ENCODE measurements at regions not wholly inside any gene's neighbourhood (a gene's known extent, or its start where the extent isn't known, plus 50 kb on each side); places are given as distances from the start of the nearest gene placed in this dataset.

- TF ChIP-seq, protein P1, sequence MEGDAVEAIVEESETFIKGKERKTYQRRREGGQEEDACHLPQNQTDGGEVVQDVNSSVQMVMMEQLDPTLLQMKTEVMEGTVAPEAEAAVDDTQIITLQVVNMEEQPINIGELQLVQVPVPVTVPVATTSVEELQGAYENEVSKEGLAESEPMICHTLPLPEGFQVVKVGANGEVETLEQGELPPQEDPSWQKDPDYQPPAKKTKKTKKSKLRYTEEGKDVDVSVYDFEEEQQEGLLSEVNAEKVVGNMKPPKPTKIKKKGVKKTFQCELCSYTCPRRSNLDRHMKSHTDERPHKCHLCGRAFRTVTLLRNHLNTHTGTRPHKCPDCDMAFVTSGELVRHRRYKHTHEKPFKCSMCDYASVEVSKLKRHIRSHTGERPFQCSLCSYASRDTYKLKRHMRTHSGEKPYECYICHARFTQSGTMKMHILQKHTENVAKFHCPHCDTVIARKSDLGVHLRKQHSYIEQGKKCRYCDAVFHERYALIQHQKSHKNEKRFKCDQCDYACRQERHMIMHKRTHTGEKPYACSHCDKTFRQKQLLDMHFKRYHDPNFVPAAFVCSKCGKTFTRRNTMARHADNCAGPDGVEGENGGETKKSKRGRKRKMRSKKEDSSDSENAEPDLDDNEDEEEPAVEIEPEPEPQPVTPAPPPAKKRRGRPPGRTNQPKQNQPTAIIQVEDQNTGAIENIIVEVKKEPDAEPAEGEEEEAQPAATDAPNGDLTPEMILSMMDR (IDR thresholded peaks at IDR 0.05) = no peak
- TF ChIP-seq POLR2A (IDR thresholded peaks at IDR 0.05) = no peak
These were observed 990.5 kb upstream of the CITED2 start for GRCh38 chr6:140364916-140365315.
